ENCODE measurements at regions not wholly inside any gene's neighbourhood (a gene's known extent, or its start where the extent isn't known, plus 50 kb on each side); places are given as distances from the start of the nearest gene placed in this dataset.

DNA sequence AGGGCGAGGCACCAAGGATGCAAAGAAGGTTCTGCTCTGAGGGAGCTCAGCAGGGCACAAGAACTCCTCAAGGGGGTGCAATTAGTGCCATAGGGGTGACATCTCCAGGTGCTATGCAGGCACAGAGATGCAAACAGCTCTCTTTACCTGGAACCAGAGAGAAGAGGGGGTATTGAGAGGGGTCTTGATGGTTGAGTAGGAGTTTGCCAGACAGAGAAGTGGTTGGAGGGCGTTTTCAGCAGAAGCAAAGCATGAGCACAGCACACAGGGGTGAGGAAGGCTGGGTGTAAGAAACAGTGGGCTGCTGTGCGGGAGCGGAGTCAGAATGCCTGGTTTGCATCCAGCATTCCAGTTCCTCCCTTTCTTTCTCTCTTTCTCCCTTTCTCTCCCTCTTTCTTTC lies 81.8 kb upstream of the LHX1 start:
- intact Hi-C loops (cut with micrococcal nuclease) = no loop called here

DNA sequence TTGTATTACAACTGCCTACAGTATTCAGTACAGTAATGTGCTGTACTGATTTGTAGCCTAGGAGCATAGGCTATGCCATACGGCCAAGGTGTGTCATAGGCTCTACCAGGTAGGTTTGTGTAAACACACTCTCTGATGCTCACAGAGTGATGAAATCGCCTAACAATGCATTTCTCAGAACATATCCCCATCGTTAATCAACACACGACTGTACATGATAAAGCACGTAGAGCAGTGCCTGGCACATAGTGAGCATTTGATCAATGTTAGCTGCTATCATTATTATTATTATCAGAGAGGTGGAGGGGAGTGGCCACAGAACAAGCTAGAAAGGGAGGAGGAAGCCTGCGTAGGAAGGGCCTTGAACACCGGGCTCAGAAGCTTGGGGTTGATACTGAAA lies 81.1 kb upstream of the LHX1 start:
- ATAC-seq (no peak), DNase-seq (no peak)
- intact Hi-C loops (cut with micrococcal nuclease) = no loop called here

More for the DNA sequence above, 81.8 kb upstream of the LHX1 start:
- ATAC-seq (no peak), DNase-seq (no peak)

DNA sequence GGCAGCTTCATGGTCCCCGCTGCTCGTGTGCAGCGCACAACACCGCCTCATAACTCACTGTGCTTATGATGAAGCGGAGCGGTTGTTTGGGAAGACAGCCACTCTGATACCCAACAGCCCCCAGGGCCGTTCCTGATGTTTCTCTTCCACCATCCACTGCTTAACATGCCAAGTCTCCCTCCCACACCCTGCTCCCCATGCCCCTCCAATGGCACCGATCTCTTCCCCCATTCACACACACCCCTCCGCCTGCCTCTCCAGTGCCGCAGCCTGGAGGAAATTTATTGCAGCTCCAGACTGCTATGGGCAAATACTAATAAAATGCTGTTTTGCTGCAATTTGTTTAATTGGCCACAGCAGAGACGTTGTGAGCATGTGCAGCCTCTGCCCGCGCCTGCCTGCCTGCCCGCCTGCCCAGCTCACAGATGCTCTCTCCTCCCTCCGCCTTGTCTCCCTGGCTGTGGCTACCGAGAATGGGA lies 80.3 kb upstream of the LHX1 start:
- DNase-seq (no peak), ATAC-seq (no peak)
- intact Hi-C loops (cut with micrococcal nuclease) = no loop called here

DNA sequence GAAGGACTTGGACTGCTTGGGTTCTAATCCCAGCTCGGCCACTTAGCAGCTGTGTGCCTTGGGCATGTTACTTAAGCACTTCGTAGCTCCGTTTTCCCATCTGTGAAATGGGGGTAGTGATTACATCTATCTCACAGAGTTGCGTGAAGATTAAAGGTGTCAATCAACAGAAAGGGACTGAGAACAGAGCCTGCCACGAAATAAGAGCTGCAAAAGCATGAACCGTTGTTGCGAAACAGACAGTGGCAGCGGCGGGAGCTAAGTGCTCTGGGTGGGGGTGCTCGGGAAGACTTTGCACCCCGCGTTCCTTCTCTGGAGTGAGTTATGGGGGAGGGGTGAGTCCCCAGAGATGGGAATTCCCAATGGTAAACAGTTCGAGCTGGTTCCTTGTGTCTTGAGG lies 79.6 kb upstream of the LHX1 start:
- intact Hi-C loops (cut with micrococcal nuclease) = no loop called here
- ATAC-seq = no peak

GRCh38 chr17:36858119-36859002 lies 78.9 kb upstream of the LHX1 start:
- intact Hi-C loops (cut with micrococcal nuclease) = no loop called here
- no peak for DNase-seq
- no peak for ATAC-seq

More for the DNA sequence above, 79.6 kb upstream of the LHX1 start:
- DNase-seq = no peak

DNA sequence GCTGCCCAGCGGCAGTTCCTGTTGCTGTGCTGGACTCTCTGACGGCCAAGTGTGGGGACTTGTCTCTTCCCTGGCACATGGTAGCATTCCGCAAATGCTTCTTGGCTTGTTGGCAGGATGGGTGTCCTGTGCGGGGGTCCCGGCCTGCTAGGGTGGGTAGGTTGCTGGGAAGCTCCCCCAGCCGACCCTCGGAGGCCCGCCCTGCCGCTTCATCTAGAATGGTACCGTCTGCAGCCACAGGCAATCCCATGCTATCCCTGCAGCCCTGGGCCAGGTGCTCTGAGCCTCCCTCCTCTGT lies 78.3 kb upstream of the LHX1 start:
- no peak for ATAC-seq
- intact Hi-C loops (cut with micrococcal nuclease) = no loop called here
- no peak for DNase-seq

DNA sequence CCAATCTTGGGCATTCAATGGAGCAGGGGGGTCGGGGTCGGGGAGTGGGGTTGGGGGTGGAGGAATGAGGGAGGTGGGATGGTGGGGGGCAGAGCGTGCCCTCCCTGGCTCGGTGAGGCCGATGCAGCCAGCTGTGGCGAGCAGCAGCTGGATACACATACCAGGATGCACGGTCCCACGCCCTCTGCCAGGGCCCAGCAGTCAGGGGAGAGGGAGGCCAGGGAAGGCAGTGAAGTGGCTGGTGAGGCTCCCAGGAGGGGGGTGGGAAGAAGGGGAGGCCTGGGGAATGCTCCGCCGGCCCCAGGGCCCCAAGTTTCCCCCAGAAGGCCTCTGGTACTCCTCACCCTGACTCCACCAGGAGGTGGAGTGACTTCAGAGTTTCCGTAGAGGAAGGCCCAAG lies 77.6 kb upstream of the LHX1 start:
- DNase-seq (no peak), ATAC-seq (no peak)
- intact Hi-C loops (cut with micrococcal nuclease) = no loop called here

DNA sequence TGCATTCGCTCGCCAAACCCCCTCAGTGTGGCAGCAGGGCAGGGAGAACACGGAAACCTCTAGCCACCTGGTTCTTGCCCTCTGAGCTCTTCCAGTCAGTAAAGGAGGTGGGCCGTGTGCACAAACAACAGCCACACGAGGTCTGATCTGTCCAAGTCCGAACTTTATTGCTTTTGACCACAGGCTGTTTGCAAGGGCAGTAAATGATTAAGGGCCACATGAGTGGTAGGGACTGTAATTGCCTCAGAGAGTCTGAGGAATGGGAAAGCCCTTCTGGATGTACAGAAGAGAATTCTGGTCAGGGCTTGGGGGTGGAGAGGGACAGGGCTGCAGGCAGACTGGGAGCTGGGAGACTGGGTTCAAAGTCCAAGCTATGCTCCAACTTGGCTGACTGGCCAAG lies 75.7 kb upstream of the LHX1 start:
- intact Hi-C loops (cut with micrococcal nuclease) = no loop called here
- DNase-seq (no peak), ATAC-seq (no peak)

GRCh38 chr17:36862116-36862920 lies 75.0 kb upstream of the LHX1 start:
- ATAC-seq (no peak), DNase-seq (no peak)
- intact Hi-C loops (cut with micrococcal nuclease) = no loop called here

DNA sequence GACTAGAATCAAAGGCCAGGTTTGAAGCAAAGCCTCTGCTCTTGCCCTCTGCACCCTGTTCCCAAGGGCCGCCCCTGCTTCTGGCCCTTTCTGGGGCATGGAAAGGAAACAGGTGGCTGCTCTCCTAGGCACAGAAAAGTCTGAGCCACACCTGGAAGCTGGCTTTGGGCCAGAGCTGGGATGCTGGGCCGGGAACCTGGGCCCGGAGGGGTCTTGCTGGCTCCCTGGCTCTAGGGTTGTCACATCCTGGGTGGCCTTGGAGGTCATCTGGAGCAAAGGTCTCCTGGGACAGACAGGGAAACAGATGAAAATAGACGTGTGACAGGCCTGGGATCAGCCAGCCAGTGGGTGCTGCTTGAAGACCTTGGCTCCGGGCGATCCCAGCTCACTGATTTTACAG lies 74.1 kb upstream of the LHX1 start:
- intact Hi-C loops (cut with micrococcal nuclease) = no loop called here
- DNase-seq (no peak), ATAC-seq (no peak)

DNA sequence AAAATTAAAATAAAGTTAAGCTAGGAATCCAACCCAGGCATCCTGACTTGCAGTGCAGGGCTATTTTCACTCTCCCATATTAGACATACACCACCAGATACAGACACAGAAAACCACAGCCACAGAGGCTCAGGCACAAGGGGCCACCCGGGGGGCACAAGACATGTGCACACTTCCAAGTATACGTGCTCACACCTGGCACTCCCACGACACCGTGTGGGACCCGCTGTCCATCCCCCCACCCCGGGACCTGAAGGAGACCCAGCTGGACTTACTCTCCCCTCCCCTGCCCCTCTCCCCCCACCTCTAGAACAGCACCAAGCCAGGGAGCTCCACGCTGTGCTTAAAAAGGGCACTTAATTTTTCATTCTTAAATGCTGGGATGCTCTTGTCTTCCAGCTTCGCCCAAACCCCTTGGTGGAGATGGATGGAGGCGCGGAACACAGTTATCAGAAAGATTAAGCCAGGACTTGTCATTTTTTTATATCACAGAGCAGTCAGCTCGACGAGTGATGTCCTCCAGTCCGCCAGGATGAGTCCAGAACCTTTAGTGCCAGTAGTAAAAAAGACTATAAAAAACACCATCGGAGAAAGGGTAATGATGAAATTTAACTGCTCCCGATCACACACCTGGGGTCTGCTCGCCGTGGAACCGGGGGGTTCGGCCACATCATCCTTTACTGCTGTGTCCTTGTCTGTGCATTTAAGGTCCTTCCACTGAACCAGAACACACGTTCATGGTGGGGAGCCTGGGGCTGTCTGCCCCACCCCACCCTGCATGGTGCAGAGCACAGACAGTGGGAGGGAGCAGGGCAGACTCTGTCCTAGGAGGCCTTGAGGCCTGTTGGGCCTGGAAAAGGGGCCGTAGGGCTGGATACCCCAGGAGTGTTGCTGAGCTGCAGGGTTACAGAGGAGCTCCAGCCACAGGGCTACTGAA lies 73.3 kb upstream of the LHX1 start:
- ATAC-seq (no peak), DNase-seq (no peak)
- intact Hi-C loops (cut with micrococcal nuclease) = no loop called here

- DNase-seq (no peak), ATAC-seq (no peak)
- intact Hi-C loops (cut with micrococcal nuclease) = no loop called here
Measured at GRCh38 chr17:36864827-36865430, 72.3 kb upstream of the LHX1 start.

DNA sequence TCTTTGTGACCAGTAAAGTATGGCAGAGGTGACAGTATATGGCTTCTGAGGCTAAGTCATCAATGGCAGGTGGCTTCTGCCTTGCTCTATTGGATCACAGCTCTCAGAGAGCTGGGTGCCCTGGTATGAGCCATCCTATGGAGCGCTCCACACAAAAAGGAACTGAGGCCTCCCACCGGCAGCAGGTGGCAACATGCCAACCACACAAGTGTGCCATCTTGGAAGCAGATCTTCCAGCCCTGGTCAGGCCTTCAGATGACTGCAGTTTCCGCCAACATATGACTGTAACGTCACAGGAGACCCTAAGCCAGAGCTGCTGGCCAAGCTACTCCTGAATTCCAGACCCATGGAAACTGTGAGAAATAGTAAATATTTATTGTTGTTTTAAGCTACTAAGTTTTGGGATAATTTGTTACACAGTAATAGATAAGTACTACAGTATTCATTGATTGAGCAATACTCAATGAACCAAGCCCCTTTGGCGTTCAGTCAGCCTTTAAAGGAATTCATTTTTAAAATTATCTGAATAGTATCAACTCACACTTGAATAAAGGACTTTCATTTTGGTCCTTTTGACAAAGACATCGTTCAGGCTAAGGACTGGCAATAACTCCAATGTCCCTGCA lies 69.4 kb upstream of the LHX1 start:
- DNase-seq (no peak), ATAC-seq (no peak)
- intact Hi-C loops (cut with micrococcal nuclease) = no loop called here

GRCh38 chr17:36868777-36869176 lies 68.5 kb upstream of the LHX1 start:
- intact Hi-C loops (cut with micrococcal nuclease) = no loop called here
- ATAC-seq = no peak
- no peak for DNase-seq

- ATAC-seq = no peak
Measured at GRCh38 chr17:36869441-36869840, 67.8 kb upstream of the LHX1 start.

GRCh38 chr17:36869856-36870719 lies 67.2 kb upstream of the LHX1 start:
- no peak for DNase-seq
- intact Hi-C loops (cut with micrococcal nuclease) = no loop called here
- no peak for ATAC-seq

More at GRCh38 chr17:36869441-36869840, 67.8 kb upstream of the LHX1 start:
- DNase-seq = no peak
- intact Hi-C loops (cut with micrococcal nuclease) = no loop called here

GRCh38 chr17:36870720-36870999 lies 66.6 kb upstream of the LHX1 start:
- intact Hi-C loops (cut with micrococcal nuclease) = no loop called here
- no peak for ATAC-seq
- no peak for DNase-seq

DNA sequence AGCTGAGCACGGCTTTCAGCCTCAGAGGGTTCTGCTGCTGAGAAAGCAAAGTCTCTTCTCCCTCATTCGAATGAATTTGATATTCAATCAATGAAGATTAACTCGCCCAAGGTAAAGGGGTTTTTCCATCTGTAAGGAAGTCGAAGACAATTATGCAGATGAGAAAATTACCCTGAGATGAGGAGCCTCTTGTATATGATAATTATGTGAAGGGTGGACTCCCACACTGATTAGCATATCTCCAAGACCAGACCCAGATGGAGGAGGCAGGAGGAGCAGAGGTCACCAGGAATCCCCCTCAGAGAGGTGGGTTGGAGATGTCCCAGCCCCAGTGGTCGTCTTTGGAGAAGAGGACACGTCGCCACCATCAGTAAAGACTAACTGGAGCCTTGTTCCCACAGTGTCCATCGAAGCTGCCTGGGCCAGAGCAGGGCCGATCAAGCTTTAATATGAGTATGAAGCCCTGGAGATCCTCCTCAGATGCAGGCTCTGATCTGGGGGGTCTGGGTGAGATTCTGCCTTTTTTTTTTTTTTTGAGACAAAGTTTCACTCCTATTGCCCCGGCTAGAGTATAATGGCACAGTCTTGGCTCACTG lies 61.5 kb upstream of the LHX1 start:
- ATAC-seq (no peak), DNase-seq (no peak)
- intact Hi-C loops (cut with micrococcal nuclease) = no loop called here
